BLaER1 (cell line): ENCODE measurements at regions not wholly inside any gene's neighbourhood (a gene's known extent, or its start where the extent isn't known, plus 50 kb on each side); places are given as distances from the start of the nearest gene placed in this dataset.

Source experiments
- H3K27ac ChIP-seq: shearing (Covaris generic); formaldehyde crosslinking; 2 replicates; pipeline ENCODE4 v1.8.1; 2022
- H3K27me3 ChIP-seq: shearing (Covaris generic); formaldehyde crosslinking; 2 replicates; pipeline ENCODE4 v1.8.1; 2022
- H3K36me3 ChIP-seq: shearing (Covaris generic); formaldehyde crosslinking; 2 replicates; pipeline ENCODE4 v1.8.1; 2022
- H3K4me1 ChIP-seq: shearing (Covaris generic); formaldehyde crosslinking; 2 replicates; pipeline ENCODE4 v1.8.1; 2022
- H3K4me2 ChIP-seq: shearing (Covaris generic); formaldehyde crosslinking; 2 replicates; pipeline ENCODE4 v1.8.1; 2022
- H3K4me3 ChIP-seq: shearing (Covaris generic); formaldehyde crosslinking; 2 replicates; pipeline ENCODE4 v1.8.1; 2022
- H3K9ac ChIP-seq: shearing (Covaris generic); formaldehyde crosslinking; 2 replicates; pipeline ENCODE4 v1.8.1; 2022
- H3K9me3 ChIP-seq: shearing (Covaris generic); formaldehyde crosslinking; 2 replicates; pipeline ENCODE4 v1.8.1; 2022
- H4K20me1 ChIP-seq: shearing (Covaris generic); formaldehyde crosslinking; 2 replicates; pipeline ENCODE4 v1.8.1; 2022
- Cebpa-rat ChIP-seq: shearing (Covaris generic); IDR thresholded peaks from 2 replicates; pipeline ENCODE4 v1.8.1; 2022

DNA sequence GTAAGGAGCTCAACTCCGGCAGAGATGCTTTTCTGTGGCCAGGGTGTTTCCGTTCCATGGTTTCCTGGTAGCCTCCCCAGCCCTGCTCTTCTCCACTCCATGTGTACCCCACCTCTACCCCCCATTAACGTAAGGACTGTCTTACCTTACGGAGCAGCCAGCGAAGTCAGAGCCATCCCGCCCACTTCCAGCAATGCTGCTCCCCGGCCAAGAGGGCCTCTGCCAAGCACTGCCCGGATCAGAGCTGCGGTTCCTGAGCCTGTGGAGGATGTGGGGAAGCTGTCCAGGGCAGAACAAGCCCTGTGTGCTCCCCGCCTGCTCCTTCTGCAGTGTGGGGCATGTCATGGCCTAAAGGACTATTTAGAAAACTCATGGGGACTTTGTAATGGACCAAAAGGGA, 261.2 kb downstream of the GADD45G start:
- Histone ChIP-seq H3K4me1 (peaks cover 68% of the 10 kb centered on the region), H3K27ac (no peak overlapping the region), H3K27me3 (no peaks in the 10 kb centered on the region), H3K4me3 (no peak overlapping the region), H3K9me3 (no peaks in the 10 kb centered on the region), H3K36me3 (no peaks in the 10 kb centered on the region), H4K20me1 (no peaks in the 10 kb centered on the region), H3K9ac (peak overlapping the region; percentile 48; the same call in 1 of the 2 replicates), H3K4me2 (peak overlapping the region; percentile 88)
- no peak for TF ChIP-seq Cebpa-rat

- no peaks in the 10 kb centered on the region for H3K36me3 ChIP-seq
- H3K4me3 ChIP-seq = no peak overlapping the region
- H3K27ac ChIP-seq = no peak overlapping the region
- peak overlapping the region; percentile 88; the same call in 1 of the 2 replicates for H3K4me2 ChIP-seq
- no peak for TF ChIP-seq Cebpa-rat
- H4K20me1 ChIP-seq = no peaks in the 10 kb centered on the region
- no peaks in the 10 kb centered on the region for H3K27me3 ChIP-seq
- no peaks in the 10 kb centered on the region for H3K9me3 ChIP-seq
- peaks cover 71% of the 10 kb centered on the region for H3K4me1 ChIP-seq
- H3K9ac ChIP-seq = no peak overlapping the region
Observed at GRCh38 chr9:89866701-89867100, 261.9 kb downstream of the GADD45G start.

GRCh38 chr9:89868100-89868499, 263.3 kb downstream of the GADD45G start:
- Histone ChIP-seq H3K4me1 (peaks cover 79% of the 10 kb centered on the region), H3K27ac (no peak overlapping the region), H3K9ac (no peak overlapping the region), H3K27me3 (no peaks in the 10 kb centered on the region), H3K36me3 (no peaks in the 10 kb centered on the region), H4K20me1 (no peaks in the 10 kb centered on the region), H3K4me3 (no peak overlapping the region), H3K9me3 (no peaks in the 10 kb centered on the region), H3K4me2 (no peak overlapping the region)
- TF ChIP-seq Cebpa-rat = no peak

GRCh38 chr9:89869793-89870580, 265.2 kb downstream of the GADD45G start:
- no peaks in the 10 kb centered on the region for H4K20me1 ChIP-seq
- no peaks in the 10 kb centered on the region for H3K9me3 ChIP-seq
- no peak overlapping the region for H3K27ac ChIP-seq
- no peaks in the 10 kb centered on the region for H3K27me3 ChIP-seq
- no peak for TF ChIP-seq Cebpa-rat
- no peak overlapping the region for H3K4me3 ChIP-seq
- H3K4me2 ChIP-seq = peak overlapping the region; percentile 51
- peaks cover 79% of the 10 kb centered on the region for H3K4me1 ChIP-seq
- no peaks in the 10 kb centered on the region for H3K36me3 ChIP-seq
- H3K9ac ChIP-seq = no peak overlapping the region

DNA sequence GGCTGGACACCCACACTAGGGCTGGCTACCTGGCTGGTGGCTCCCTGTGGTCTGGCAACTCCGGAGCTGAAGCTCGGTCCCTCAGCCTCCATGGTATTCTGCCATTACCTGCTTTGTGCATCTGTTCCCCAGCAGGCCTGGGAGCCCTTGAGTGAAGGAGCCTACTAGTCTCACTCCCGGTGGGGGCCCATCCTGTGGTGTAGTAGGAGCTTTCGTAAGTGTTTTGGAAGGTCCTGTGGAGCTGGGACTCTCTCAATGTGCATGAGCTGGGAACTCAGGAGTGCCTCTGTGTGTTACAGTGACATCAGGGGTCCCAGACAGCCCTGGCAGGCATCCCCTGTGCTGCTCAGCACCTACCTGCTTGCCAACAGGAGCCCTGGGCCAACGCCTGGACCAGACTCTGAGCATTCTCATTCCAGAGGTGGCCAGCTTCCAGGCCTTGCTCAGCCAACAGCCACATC, 267.1 kb downstream of the GADD45G start:
- Histone ChIP-seq H3K36me3 (no peaks in the 10 kb centered on the region), H3K9ac (no peak overlapping the region), H3K27ac (peak overlapping the region; percentile 76), H3K9me3 (no peaks in the 10 kb centered on the region), H3K4me3 (no peak overlapping the region), H3K4me2 (peak overlapping the region; percentile 83), H3K27me3 (no peaks in the 10 kb centered on the region), H3K4me1 (peaks cover 79% of the 10 kb centered on the region), H4K20me1 (no peaks in the 10 kb centered on the region)
- no peak for TF ChIP-seq Cebpa-rat

- H3K9me3 ChIP-seq = no peaks in the 10 kb centered on the region
- peak overlapping the region; percentile 76 for H3K27ac ChIP-seq
- H3K27me3 ChIP-seq = no peaks in the 10 kb centered on the region
- H3K4me2 ChIP-seq = peak overlapping the region; percentile 83
- peak overlapping the region; percentile 23; the same call in 1 of the 2 replicates for H3K4me3 ChIP-seq
- no peaks in the 10 kb centered on the region for H3K36me3 ChIP-seq
- H3K4me1 ChIP-seq = peaks cover 84% of the 10 kb centered on the region
- H3K9ac ChIP-seq = peak overlapping the region; percentile 65
- H4K20me1 ChIP-seq = no peaks in the 10 kb centered on the region
- no peak for TF ChIP-seq Cebpa-rat
Observed at GRCh38 chr9:89872426-89872912, 267.7 kb downstream of the GADD45G start.

GRCh38 chr9:89872913-89873707, 268.3 kb downstream of the GADD45G start:
- Histone ChIP-seq H3K9ac (peak overlapping the region; percentile 65), H3K27me3 (no peaks in the 10 kb centered on the region), H3K4me3 (peak overlapping the region; percentile 23; the same call in 1 of the 2 replicates), H3K36me3 (no peaks in the 10 kb centered on the region), H3K9me3 (no peaks in the 10 kb centered on the region), H4K20me1 (no peaks in the 10 kb centered on the region), H3K27ac (peak overlapping the region; percentile 76), H3K4me2 (peak overlapping the region; percentile 83), H3K4me1 (peaks cover 91% of the 10 kb centered on the region)
- TF ChIP-seq Cebpa-rat = no peak

GRCh38 chr9:89873801-89874200, 269.0 kb downstream of the GADD45G start:
- Histone ChIP-seq H3K9ac (peak overlapping the region; percentile 65; the same call in 1 of the 2 replicates), H3K4me3 (no peak overlapping the region), H3K27ac (peak overlapping the region; percentile 76), H3K9me3 (no peaks in the 10 kb centered on the region), H3K4me1 (peaks cover 96% of the 10 kb centered on the region), H3K36me3 (no peaks in the 10 kb centered on the region), H4K20me1 (no peaks in the 10 kb centered on the region), H3K4me2 (peak overlapping the region; percentile 83), H3K27me3 (no peaks in the 10 kb centered on the region)
- TF ChIP-seq Cebpa-rat = no peak

DNA sequence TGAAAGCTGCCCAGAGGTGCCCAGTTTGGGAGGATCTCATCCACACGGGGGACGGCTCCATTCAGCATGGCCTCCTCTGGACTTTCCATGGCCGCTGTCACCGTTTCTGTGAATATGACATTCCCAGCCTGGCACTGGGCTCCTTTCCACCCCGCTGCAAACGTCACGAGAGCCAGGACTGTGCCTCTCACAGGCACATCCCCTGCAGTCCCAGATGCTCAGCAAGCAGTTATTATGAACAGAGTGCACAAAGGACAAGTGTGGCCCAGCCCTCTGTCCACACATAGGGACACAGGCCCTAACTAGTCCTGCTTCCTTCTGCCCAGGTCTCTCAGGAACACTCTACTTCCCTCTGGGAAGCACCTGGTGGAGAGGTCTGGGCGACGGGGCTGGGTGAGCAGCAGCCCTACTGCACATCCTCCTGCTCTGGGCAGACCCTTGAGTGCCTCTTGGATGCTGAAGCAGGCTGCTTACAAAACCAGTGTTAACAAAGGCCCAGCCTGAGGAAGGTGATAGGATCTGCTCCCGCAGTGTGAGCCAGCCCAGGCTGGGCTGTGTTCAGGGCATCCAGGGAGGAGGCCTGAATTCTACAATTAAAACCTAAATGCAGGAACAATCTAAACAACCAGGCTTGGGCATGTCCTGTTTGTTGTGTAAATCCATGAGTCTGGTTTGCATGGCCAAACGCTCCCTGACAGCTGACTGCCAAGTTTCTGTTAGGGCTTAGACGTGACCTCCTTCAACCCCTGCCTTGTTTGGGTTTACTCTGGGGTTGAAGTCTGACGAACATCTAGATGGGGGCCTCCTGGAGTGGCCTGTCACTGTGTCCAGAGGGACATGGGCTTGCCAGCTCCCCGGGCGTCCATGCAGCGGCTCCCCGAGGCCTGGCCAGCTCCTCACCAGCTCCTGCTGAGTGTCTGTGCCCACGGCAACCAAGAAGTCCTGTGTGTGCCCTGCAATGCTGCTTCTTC, 269.8 kb downstream of the GADD45G start:
- H3K9me3 ChIP-seq = no peaks in the 10 kb centered on the region
- peak overlapping the region; percentile 76 for H3K27ac ChIP-seq
- TF ChIP-seq Cebpa-rat = no peak
- H3K4me3 ChIP-seq = no peak overlapping the region
- no peaks in the 10 kb centered on the region for H3K27me3 ChIP-seq
- no peaks in the 10 kb centered on the region for H4K20me1 ChIP-seq
- peak overlapping the region; percentile 57 for H3K9ac ChIP-seq
- H3K4me2 ChIP-seq = peak overlapping the region; percentile 83
- no peaks in the 10 kb centered on the region for H3K36me3 ChIP-seq
- H3K4me1 ChIP-seq = peaks cover 96% of the 10 kb centered on the region
